GM21367 (cell line): ENCODE measurements at regions not wholly inside any gene's neighbourhood (a gene's known extent, or its start where the extent isn't known, plus 50 kb on each side); places are given as distances from the start of the nearest gene placed in this dataset.
"Not testable (repeated sequence)": the region's sequence is repeated elsewhere in the genome, so short reads cannot be mapped to it uniquely, and the experiment has no call there.

Experiments used
- ATAC-seq: cut with Tn5 transposase; IDR thresholded peaks from one replicate; pipeline ENCODE4 v1.9.1; 2021; ENCODE audit not compliant: unreplicated experiment

- ATAC-seq = no peak
Observed at GRCh38 chr13:99677116-99677951, 176.1 kb downstream of the TM9SF2 start.

- no peak for ATAC-seq
Observed at GRCh38 chr13:99671746-99672145, 170.5 kb downstream of the TM9SF2 start.

GRCh38 chr13:99669096-99669495, 167.8 kb downstream of the TM9SF2 start:
- ATAC-seq = not testable (repeated sequence)

- no peak for ATAC-seq
Observed at GRCh38 chr13:99666146-99666805, 165.0 kb downstream of the TM9SF2 start.

GRCh38 chr13:99665711-99666110, 164.4 kb downstream of the TM9SF2 start:
- no peak for ATAC-seq

GRCh38 chr13:99663908-99664307, 162.6 kb downstream of the TM9SF2 start:
- ATAC-seq = no peak

- ATAC-seq = no peak
Observed at GRCh38 chr13:99663185-99663825, 162.0 kb downstream of the TM9SF2 start.

GRCh38 chr13:99662678-99663077, 161.4 kb downstream of the TM9SF2 start:
- no peak for ATAC-seq

- no peak for ATAC-seq
Observed at GRCh38 chr13:99661791-99662190, 160.5 kb downstream of the TM9SF2 start.

GRCh38 chr13:99659866-99660554, 158.7 kb downstream of the TM9SF2 start:
- no peak for ATAC-seq

- no peak for ATAC-seq
Observed at GRCh38 chr13:99659226-99659625, 158.0 kb downstream of the TM9SF2 start.

GRCh38 chr13:99658261-99658991, 157.2 kb downstream of the TM9SF2 start:
- no peak for ATAC-seq

- ATAC-seq = no peak
Observed at GRCh38 chr13:99657848-99658260, 156.6 kb downstream of the TM9SF2 start.

GRCh38 chr13:99656844-99657381, 155.6 kb downstream of the TM9SF2 start:
- no peak for ATAC-seq

GRCh38 chr13:99656092-99656745, 154.9 kb downstream of the TM9SF2 start:
- ATAC-seq = no peak

- no peak for ATAC-seq
Observed at GRCh38 chr13:99655351-99656091, 154.2 kb downstream of the TM9SF2 start.

GRCh38 chr13:99654076-99654475, 152.8 kb downstream of the TM9SF2 start:
- no peak for ATAC-seq

GRCh38 chr13:99653526-99653925, 152.3 kb downstream of the TM9SF2 start:
- ATAC-seq = no peak

- ATAC-seq = no peak
Observed at GRCh38 chr13:99652901-99653300, 151.6 kb downstream of the TM9SF2 start.
